ENCODE measurements at regions not wholly inside any gene's neighbourhood (a gene's known extent, or its start where the extent isn't known, plus 50 kb on each side); places are given as distances from the start of the nearest gene placed in this dataset.

DNA sequence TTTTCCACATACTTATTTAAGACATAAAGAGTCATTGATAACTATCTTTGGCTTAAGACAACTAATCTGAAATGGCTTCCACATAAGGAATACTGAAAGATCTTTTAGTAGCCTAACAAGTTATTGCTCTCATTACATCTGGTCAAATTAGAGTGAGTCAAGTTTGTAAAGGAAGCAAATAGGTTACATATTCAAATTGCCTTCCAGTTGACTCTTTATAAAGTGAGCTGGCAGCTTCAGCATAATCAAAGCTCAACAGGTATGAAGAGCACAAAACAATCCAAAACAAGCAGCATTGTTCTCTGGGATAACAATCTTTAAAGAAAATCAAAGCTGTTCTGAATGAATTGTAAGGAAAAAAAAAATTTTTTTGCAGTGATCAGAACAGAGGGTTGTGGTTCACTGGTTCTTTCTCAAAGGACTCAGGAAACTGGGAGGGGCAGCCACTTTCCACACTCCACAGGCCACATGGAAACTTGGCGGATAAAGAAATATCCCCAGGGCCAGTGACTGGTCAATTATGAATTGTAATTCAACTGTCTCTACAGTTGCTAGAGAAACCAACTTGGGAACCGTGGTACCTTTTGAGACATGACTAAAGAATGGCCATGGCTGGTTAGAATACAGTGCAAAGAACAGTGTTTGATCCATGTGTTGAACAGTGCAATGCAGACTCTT lies 369.3 kb upstream of the KCNH7 start:
- DNase-seq = no peak
- intact Hi-C loops (cut with DNase I) = no loop called here

GRCh38 chr2:163205589-163206254 lies 367.2 kb upstream of the KCNH7 start:
- intact Hi-C loops (cut with DNase I) = no loop called here
- DNase-seq = no peak

DNA sequence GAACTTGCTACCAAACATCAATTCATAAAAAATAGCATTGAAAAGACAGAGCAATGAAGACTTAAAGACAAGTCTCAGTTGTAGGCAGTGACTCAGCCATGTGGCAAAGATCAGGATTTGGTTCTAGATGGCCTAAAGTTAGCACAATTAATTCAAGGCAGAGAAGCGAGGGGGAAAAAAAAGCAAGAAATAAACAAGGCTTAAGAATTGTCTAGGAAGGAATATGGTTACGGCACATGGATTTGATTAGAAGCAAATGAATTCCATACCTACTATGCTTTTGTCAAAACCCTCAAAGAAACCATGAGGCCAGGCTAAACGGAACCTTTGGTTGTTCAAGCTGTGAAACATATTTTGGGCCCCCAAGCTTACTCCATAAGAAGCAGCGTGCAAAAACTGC lies 362.2 kb upstream of the KCNH7 start:
- intact Hi-C loops (cut with DNase I) = no loop called here
- no peak for DNase-seq

- intact Hi-C loops (cut with DNase I) = no loop called here
- DNase-seq = no peak
Observed at GRCh38 chr2:163198972-163199371, 360.4 kb upstream of the KCNH7 start.

DNA sequence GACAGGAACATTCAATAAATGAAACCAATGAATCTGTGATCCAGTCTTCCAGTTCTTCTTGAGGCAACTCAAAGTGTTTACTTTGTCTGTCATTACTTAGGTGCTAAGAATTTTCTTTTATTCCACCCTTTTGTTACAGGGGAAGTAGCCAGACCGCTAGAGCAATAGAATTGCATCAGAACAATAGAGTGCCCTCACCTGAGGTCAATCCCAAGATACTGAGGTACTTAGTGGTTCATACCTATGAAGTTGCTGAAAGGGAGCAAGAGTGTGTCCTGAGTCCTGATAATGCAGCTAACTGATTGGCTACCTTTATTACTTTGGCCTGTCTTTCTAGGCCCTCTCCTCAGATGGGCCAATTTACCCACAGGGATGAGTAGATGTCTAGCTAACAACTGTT lies 359.4 kb upstream of the KCNH7 start:
- intact Hi-C loops (cut with DNase I) = no loop called here
- no peak for DNase-seq

DNA sequence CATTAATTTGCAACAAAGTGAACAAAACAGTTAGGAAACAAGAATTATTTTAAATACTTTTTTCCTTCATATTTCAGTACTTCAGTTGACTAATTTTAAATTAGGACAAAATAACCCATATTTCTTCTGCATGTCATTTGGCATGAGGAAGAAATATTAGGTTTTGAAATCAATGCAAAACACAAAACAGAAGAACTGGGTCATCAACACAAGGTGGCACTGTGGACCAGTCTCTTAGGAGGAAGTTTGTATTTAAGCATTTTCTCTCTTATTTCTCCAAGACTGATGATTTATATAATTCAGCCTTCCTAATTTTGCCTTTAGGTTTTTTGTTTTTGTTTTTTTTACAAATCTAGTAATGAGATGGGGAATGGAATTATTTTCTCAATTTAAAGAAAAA lies 352.8 kb upstream of the KCNH7 start:
- intact Hi-C loops (cut with DNase I) = loop anchor here (5.0 kb wide), 1 partner anchor 1241 kb away; no protein-coding TSS in a partner anchor
- DNase-seq = peak in 2 of 10 donors; percentile 8 to 28

- no peak for DNase-seq
- intact Hi-C loops (cut with DNase I) = no loop called here
Observed at GRCh38 chr2:163187995-163188655, 349.6 kb upstream of the KCNH7 start.

- no peak for DNase-seq
- intact Hi-C loops (cut with DNase I) = no loop called here
Observed at GRCh38 chr2:163187119-163187518, 348.6 kb upstream of the KCNH7 start.

- no peak for DNase-seq
- intact Hi-C loops (cut with DNase I) = no loop called here
Observed at GRCh38 chr2:163185160-163185559, 346.6 kb upstream of the KCNH7 start.

DNA sequence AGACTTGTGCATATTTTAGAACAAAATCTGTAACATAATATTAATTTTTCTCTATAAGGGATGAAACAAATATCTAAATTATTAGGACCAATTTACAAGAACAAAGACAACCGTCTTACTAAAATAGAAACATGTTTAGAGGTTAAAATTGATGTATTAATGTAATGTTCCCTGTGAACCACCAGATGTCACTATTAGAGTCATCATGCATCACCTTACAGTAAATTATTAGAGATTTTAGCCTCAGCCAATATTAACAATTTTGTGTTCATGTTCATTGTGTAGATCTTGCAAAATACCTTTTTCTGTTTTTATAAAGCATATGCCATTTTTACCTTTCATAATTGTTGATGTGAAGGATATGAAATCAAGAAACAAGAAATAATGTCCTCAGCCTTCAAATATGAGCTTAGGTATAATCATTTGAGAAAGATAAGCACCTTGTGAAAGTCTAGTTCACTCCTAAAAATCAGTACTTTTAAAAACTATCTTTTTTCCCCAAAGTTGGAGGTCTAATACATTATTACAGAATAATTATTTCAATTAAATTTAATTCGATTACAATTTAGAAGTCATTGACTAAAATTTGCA lies 344.3 kb upstream of the KCNH7 start:
- intact Hi-C loops (cut with DNase I) = loop anchor here (5.0 kb wide), 2 partner anchors 1294 to 1314 kb away; no protein-coding TSS in a partner anchor
- no peak for DNase-seq

DNA sequence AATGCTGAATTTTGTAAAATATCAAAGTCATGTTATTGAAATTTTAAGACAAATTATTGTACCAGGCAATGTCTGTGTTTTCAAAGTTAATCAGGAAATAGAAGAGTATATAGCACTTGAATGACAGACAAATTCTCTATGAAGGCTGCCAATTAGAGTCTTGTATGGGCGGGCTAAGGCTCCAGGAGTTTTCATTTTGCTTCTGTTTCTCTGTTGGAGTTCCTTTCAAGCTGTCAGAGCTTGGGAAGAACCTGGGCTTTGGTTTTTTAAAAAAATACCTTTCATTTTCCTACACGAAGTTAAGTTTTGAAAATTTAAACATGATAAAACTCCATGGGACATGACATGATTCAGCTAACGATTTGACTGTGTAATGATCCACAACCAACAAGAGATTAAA lies 339.0 kb upstream of the KCNH7 start:
- no peak for DNase-seq
- intact Hi-C loops (cut with DNase I) = no loop called here

GRCh38 chr2:163175294-163175693 lies 336.7 kb upstream of the KCNH7 start:
- intact Hi-C loops (cut with DNase I) = no loop called here
- no peak for DNase-seq

GRCh38 chr2:163173591-163173990 lies 335.0 kb upstream of the KCNH7 start:
- intact Hi-C loops (cut with DNase I) = no loop called here
- no peak for DNase-seq

GRCh38 chr2:163171786-163172530 lies 333.4 kb upstream of the KCNH7 start:
- intact Hi-C loops (cut with DNase I) = no loop called here
- no peak for DNase-seq

DNA sequence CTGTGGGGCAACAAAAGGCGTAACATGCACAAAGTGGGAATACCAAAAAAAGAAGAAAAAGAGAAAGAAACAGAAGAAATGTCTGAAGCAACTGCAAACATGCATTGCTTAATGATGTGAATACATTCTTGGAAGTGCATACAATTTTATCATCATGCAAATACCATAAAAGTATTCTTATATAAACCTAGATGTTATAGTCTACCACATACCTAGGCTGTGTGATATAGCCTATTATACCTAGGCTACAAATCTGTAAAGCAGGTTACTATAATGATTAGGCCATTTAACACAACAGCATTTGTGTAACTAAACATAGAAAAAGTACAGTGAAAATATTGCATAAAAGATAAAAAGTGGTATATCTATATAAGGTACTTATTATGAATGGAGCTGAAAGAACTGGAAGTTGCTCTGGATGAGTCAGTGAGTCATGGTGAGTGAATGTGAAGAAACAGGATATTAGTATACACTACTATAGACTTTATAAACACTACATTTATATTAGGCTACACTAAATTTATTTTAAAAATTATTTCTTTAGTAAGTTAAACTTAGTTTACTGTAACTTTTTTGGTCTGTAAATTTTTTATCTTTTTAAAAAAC lies 319.4 kb upstream of the KCNH7 start:
- intact Hi-C loops (cut with DNase I) = no loop called here

GRCh38 chr2:163157411-163157810 lies 318.8 kb upstream of the KCNH7 start:
- intact Hi-C loops (cut with DNase I) = no loop called here

More for the DNA sequence above, 319.4 kb upstream of the KCNH7 start:
- no peak for DNase-seq

GRCh38 chr2:163155925-163156324 lies 317.4 kb upstream of the KCNH7 start:
- DNase-seq = no peak
- intact Hi-C loops (cut with DNase I) = no loop called here

More at GRCh38 chr2:163157411-163157810, 318.8 kb upstream of the KCNH7 start:
- DNase-seq = no peak

DNA sequence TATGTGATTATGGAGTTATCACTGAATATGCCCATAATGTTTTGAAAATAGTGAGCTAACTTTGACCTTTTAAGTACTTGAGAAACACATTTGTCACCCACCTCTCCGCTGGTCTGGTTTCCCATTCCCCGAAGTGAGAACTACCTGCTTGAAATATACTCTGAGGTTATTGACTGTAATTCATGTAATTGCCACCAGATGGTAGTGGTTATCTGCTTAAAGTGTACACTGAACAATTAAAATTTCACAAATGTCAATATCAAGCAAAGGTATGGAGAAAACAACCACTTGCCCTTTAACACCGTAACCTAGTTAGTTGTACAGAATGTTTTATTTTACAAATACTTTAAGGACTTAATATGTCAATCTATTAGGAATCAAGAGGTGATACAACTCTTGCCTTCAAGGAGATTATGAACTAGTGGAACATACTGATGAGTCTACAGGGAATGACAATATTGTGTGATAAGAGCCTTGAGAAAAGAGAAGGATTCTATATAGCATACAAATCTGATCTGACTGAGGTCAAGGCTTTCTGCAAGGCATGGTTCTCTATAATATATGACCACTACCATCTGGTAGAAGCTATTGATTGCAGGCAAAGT lies 316.8 kb upstream of the KCNH7 start:
- DNase-seq = no peak
- intact Hi-C loops (cut with DNase I) = no loop called here

GRCh38 chr2:163142618-163143017 lies 304.1 kb upstream of the KCNH7 start:
- no peak for DNase-seq
- intact Hi-C loops (cut with DNase I) = no loop called here

DNA sequence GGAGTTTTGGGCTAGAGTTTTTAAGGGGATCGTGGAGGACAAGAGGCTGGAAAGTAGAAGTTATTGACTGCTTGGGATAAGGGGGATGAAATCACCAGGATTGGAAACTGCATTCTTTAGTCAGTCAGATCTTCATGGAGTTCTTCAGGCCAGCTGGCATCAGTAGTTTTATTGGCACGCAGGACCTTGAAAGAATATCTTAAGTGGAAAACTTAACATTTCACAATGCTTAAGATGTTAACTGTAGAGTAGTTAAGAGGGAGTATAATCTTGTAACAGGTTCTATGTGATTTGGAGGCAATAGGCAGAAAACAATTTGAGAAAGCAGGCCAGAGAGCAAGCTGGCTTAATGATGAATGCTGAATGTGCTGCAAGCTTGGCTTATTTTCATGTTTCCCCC lies 300.4 kb upstream of the KCNH7 start:
- intact Hi-C loops (cut with DNase I) = no loop called here
- no peak for DNase-seq

All from posterior cingulate gyrus (tissue), 11 donors.